Caco-2 (cell line): ENCODE measurements at regions not wholly inside any gene's neighbourhood (a gene's known extent, or its start where the extent isn't known, plus 50 kb on each side); places are given as distances from the start of the nearest gene placed in this dataset.

ENCODE experiments used
- BruUV-seq: library from RNA; stranded (reverse); fragments of 400-500 nt; replicated peaks from 2 replicates; lab custom pipeline; 2021; lab: Mats Ljungman, UMichigan
- CTCF ChIA-PET: fragments of 300-600 bp; sonication (Branson Sonifier 250); formaldehyde crosslinking; loops from one replicate; lab custom pipeline; 2022; ENCODE audit warnings: antibody characterized with exemption; lab: Charles Lee
- POLR2A ChIA-PET: fragments of 300-600 bp; sonication (Branson Sonifier 250); formaldehyde crosslinking; loops from one replicate; lab custom pipeline; 2022; ENCODE audit warnings: antibody characterized with exemption; lab: Charles Lee
- DNase-seq, 2 experiments: peaks; one replicate each; pipeline versions ENCODE4 v3.0.0 to v3.0.0-alpha.2; 2020 to 2022
- H3K27me3 ChIP-seq: replicated peaks from 2 replicates; pipeline ENCODE4 v1.6.0; 2011; ENCODE audit warnings: low read length; ENCODE audit not compliant: control insufficient read depth, insufficient read depth
- H3K36me3 ChIP-seq: 2 replicates; pipeline ENCODE4 v1.5.1; 2011; ENCODE audit warnings: low read length; ENCODE audit not compliant: control insufficient read depth, insufficient read depth
- H3K4me1 ChIP-seq: fragments of 250-450 bp; sonication (Bioruptor Pico); 2 replicates; pipeline ENCODE4 v1.5.1; 2020; ENCODE audit warnings: mild to moderate bottlenecking
- H3K4me3 ChIP-seq: 2 replicates; pipeline ENCODE4 v1.5.1; 2011; ENCODE audit warnings: low read depth, mild to moderate bottlenecking, control low read depth, low read length
- H3K9me3 ChIP-seq: fragments of 250-450 bp; sonication (Bioruptor Pico); 2 replicates; pipeline ENCODE4 v1.5.1; 2020; ENCODE audit warnings: mild to moderate bottlenecking, moderate library complexity
- H3K27ac Mint-ChIP-seq: one replicate; pipeline ENCODE4 v1.8.0; 2022; ENCODE audit warnings: mixed read lengths; ENCODE audit not compliant: unreplicated experiment
- H3K27me3 Mint-ChIP-seq: one replicate; pipeline ENCODE4 v1.8.0; 2022; ENCODE audit warnings: mixed read lengths; ENCODE audit not compliant: insufficient read depth, unreplicated experiment
- H3K36me3 Mint-ChIP-seq: one replicate; pipeline ENCODE4 v1.8.0; 2022; ENCODE audit warnings: mild to moderate bottlenecking, mixed read lengths; ENCODE audit not compliant: insufficient read depth, unreplicated experiment
- H3K4me1 Mint-ChIP-seq: one replicate; pipeline ENCODE4 v1.8.0; 2022; ENCODE audit warnings: low read depth, mixed read lengths; ENCODE audit not compliant: unreplicated experiment
- H3K4me3 Mint-ChIP-seq: one replicate; pipeline ENCODE4 v1.8.0; 2022; ENCODE audit warnings: mild to moderate bottlenecking, moderate library complexity, mixed read lengths; ENCODE audit not compliant: unreplicated experiment
- H3K9me3 Mint-ChIP-seq: one replicate; pipeline ENCODE4 v1.8.0; 2022; ENCODE audit warnings: mixed read lengths; ENCODE audit not compliant: unreplicated experiment
- intact Hi-C: fragments of 100-400 bp; cut with micrococcal nuclease; formaldehyde crosslinking; loops from one replicate; pipeline ENCODE4 v1.10.0; 2022; ENCODE audit not compliant: unreplicated experiment
- TF ChIP-seq, protein P1 (sequence below), 2 experiments: fragments of 200-600 bp in 1 of 2; IDR thresholded peaks; 1 replicate in 1 of 2; 2 replicates in 1 of 2; pipeline versions ENCODE4 v1.5.1 to v1.8.0; 2011 to 2022; ENCODE audit warnings: antibody characterized with exemption in 1 of 2, control low read depth in 1 of 2, inconsistent platforms in 1 of 2, low read depth in 1 of 2, low read length in 1 of 2, mild to moderate bottlenecking in 1 of 2, moderate library complexity in 1 of 2; ENCODE audit not compliant: insufficient read depth in 1 of 2, severe bottlenecking in 1 of 2, unreplicated experiment in 1 of 2

DNA sequence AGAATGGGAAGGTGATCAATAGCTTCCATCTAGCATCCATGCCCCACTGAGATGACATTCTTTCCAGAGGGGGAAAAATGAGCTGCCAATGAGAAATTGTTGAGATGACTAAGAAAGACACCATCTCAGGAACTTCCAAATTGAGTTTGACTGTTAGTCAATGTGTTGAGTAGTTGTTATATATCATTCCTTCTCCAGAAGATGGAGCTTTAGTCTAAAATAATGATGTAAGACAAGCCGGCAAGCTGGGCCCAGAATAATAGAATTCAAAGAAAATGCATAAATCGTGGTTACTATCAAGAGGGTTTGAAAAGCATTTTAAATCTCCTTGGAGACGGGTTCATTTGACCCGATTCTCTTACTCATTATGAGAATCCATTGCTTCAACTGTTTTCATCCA, 71.0 kb upstream of the ATF7IP2 start:
- TSS peak; percentile 53 for BruUV-seq
- CTCF ChIA-PET, result interaction anchor here (0.7 to 1.8 kb wide), 4 partner anchors 53 to 429 kb away, joined by 3 to 16 read pairs (median 3); partner anchors contain the start of gene NUBP1
- intact Hi-C loops, result no loop called here
- no peak for DNase-seq
- TF ChIP-seq, protein P1, sequence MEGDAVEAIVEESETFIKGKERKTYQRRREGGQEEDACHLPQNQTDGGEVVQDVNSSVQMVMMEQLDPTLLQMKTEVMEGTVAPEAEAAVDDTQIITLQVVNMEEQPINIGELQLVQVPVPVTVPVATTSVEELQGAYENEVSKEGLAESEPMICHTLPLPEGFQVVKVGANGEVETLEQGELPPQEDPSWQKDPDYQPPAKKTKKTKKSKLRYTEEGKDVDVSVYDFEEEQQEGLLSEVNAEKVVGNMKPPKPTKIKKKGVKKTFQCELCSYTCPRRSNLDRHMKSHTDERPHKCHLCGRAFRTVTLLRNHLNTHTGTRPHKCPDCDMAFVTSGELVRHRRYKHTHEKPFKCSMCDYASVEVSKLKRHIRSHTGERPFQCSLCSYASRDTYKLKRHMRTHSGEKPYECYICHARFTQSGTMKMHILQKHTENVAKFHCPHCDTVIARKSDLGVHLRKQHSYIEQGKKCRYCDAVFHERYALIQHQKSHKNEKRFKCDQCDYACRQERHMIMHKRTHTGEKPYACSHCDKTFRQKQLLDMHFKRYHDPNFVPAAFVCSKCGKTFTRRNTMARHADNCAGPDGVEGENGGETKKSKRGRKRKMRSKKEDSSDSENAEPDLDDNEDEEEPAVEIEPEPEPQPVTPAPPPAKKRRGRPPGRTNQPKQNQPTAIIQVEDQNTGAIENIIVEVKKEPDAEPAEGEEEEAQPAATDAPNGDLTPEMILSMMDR (IDR thresholded peaks at IDR 0.05; ENCODE audit: insufficient read depth in 1 of 2, low read depth in 1 of 2, low read length in 1 of 2, severe bottlenecking in 1 of 2, unreplicated experiment in 1 of 2), result peak; percentile 8 to 10
- Histone ChIP-seq H3K4me1 (peaks cover 40% of the 10 kb centered on the region), H3K9me3 (peaks cover 15% of the 10 kb centered on the region), H3K4me3 (no peak overlapping the region), H3K27me3 (no peaks in the 10 kb centered on the region), H3K36me3 (no peaks in the 10 kb centered on the region)
- no peak overlapping the region for H3K4me3 Mint-ChIP-seq
- POLR2A ChIA-PET, result no interaction called here
- H3K4me1 Mint-ChIP-seq, result peaks cover 28% of the 10 kb centered on the region
- H3K27me3 Mint-ChIP-seq, result no peaks in the 10 kb centered on the region
- H3K9me3 Mint-ChIP-seq, result peaks cover 9% of the 10 kb centered on the region
- no peak overlapping the region for H3K27ac Mint-ChIP-seq
- H3K36me3 Mint-ChIP-seq, result peaks cover 9% of the 10 kb centered on the region

GRCh38 chr16:10317425-10318001, 68.3 kb upstream of the ATF7IP2 start:
- H3K9me3 ChIP-seq, result peaks cover 15% of the 10 kb centered on the region
- no peak overlapping the region for H3K4me3 ChIP-seq
- H3K36me3 ChIP-seq, result no peaks in the 10 kb centered on the region
- TF ChIP-seq, protein P1 (IDR thresholded peaks at IDR 0.05; ENCODE audit: insufficient read depth in 1 of 2, low read depth in 1 of 2, low read length in 1 of 2, severe bottlenecking in 1 of 2, unreplicated experiment in 1 of 2), result no peak
- H3K27me3 ChIP-seq, result no peaks in the 10 kb centered on the region
- no peak overlapping the region for H3K27ac Mint-ChIP-seq
- H3K36me3 Mint-ChIP-seq, result peaks cover 9% of the 10 kb centered on the region
- no peak for DNase-seq
- H3K4me1 ChIP-seq, result peaks cover 50% of the 10 kb centered on the region
- ChIA-PET POLR2A (no interaction called here), CTCF (interaction anchor here (0.5 kb wide), 1 partner anchor 481 kb away, joined by 3 read pairs; no protein-coding TSS in a partner anchor)
- H3K4me1 Mint-ChIP-seq, result peaks cover 34% of the 10 kb centered on the region
- no TSS peak for BruUV-seq
- H3K27me3 Mint-ChIP-seq, result no peaks in the 10 kb centered on the region
- intact Hi-C loops, result loop anchor here (2.0 kb wide), 1 partner anchor 15 kb away; no protein-coding TSS in a partner anchor
- H3K9me3 Mint-ChIP-seq, result peaks cover 6% of the 10 kb centered on the region
- H3K4me3 Mint-ChIP-seq, result no peak overlapping the region

GRCh38 chr16:10318798-10319500, 66.9 kb upstream of the ATF7IP2 start:
- Histone ChIP-seq H3K9me3 (peaks cover 15% of the 10 kb centered on the region), H3K36me3 (no peaks in the 10 kb centered on the region), H3K4me1 (peaks cover 54% of the 10 kb centered on the region), H3K27me3 (no peaks in the 10 kb centered on the region), H3K4me3 (no peak overlapping the region)
- intact Hi-C loops, result no loop called here
- H3K27me3 Mint-ChIP-seq, result no peaks in the 10 kb centered on the region
- peak overlapping the region; percentile 21 for H3K27ac Mint-ChIP-seq
- no TSS peak for BruUV-seq
- TF ChIP-seq, protein P1 (IDR thresholded peaks at IDR 0.05; ENCODE audit: insufficient read depth in 1 of 2, low read depth in 1 of 2, low read length in 1 of 2, severe bottlenecking in 1 of 2, unreplicated experiment in 1 of 2), result no peak
- ChIA-PET CTCF (no interaction called here), POLR2A (no interaction called here)
- H3K4me1 Mint-ChIP-seq, result peaks cover 36% of the 10 kb centered on the region
- H3K9me3 Mint-ChIP-seq, result no peaks in the 10 kb centered on the region
- no peak for DNase-seq
- no peak overlapping the region for H3K4me3 Mint-ChIP-seq
- H3K36me3 Mint-ChIP-seq, result peaks cover 9% of the 10 kb centered on the region
